ENCODE measurements at regions not wholly inside any gene's neighbourhood (a gene's known extent, or its start where the extent isn't known, plus 50 kb on each side); places are given as distances from the start of the nearest gene placed in this dataset.

- H3K79me2 ChIP-seq (ENCODE audit: insufficient read depth, low read length), result no peaks in the 10 kb centered on the region
- H3F3A ChIP-seq (ENCODE audit: insufficient read depth, low read length), result no peaks in the 10 kb centered on the region
- H3K27me3 ChIP-seq (ENCODE audit: insufficient read depth, low read length), result no peaks in the 10 kb centered on the region
- no peaks in the 10 kb centered on the region for H3K36me3 ChIP-seq (ENCODE audit: insufficient read depth, low read length)
- H3K9ac ChIP-seq (ENCODE audit: low read length), result no peak overlapping the region
- no peak overlapping the region for H3K27ac ChIP-seq (ENCODE audit: low read depth, low read length, poor library complexity, severe bottlenecking)
- TF ChIP-seq CTCF (IDR thresholded peaks at IDR 0.05; ENCODE audit: low read length) (no peak), EZH2 (IDR thresholded peaks at IDR 0.05; ENCODE audit: borderline replicate concordance, low read length) (no peak)
- no peaks in the 10 kb centered on the region for H3K4me1 ChIP-seq (ENCODE audit: insufficient read depth, low read length, severe bottlenecking)
- H3K9me3 ChIP-seq (ENCODE audit: low read length), result no peaks in the 10 kb centered on the region
- H3K9me2 ChIP-seq (ENCODE audit: low read depth, low read length), result no peaks in the 10 kb centered on the region
- no peak overlapping the region for H3K4me3 ChIP-seq (ENCODE audit: low read depth, low read length, poor library complexity, severe bottlenecking)
- no peaks in the 10 kb centered on the region for H4K20me1 ChIP-seq (ENCODE audit: insufficient read depth, low read length)
- H3K4me2 ChIP-seq (ENCODE audit: low read length), result no peak overlapping the region
- H2AFZ ChIP-seq (ENCODE audit: low read length), result no peak overlapping the region
Observed at GRCh38 chr6:104539173-104539572, 320.5 kb downstream of the HACE1 start.

- Histone ChIP-seq H2AFZ (ENCODE audit: low read length) (no peak overlapping the region), H3K9ac (ENCODE audit: low read length) (no peak overlapping the region), H3K9me2 (ENCODE audit: low read depth, low read length) (no peaks in the 10 kb centered on the region), H4K20me1 (ENCODE audit: insufficient read depth, low read length) (no peaks in the 10 kb centered on the region), H3K36me3 (ENCODE audit: insufficient read depth, low read length) (no peaks in the 10 kb centered on the region), H3K4me2 (ENCODE audit: low read length) (no peak overlapping the region), H3F3A (ENCODE audit: insufficient read depth, low read length) (no peaks in the 10 kb centered on the region), H3K27me3 (ENCODE audit: insufficient read depth, low read length) (no peaks in the 10 kb centered on the region), H3K79me2 (ENCODE audit: insufficient read depth, low read length) (no peaks in the 10 kb centered on the region), H3K4me3 (ENCODE audit: low read depth, low read length, poor library complexity, severe bottlenecking) (no peak overlapping the region), H3K27ac (ENCODE audit: low read depth, low read length, poor library complexity, severe bottlenecking) (no peak overlapping the region), H3K9me3 (ENCODE audit: low read length) (no peaks in the 10 kb centered on the region), H3K4me1 (ENCODE audit: insufficient read depth, low read length, severe bottlenecking) (no peaks in the 10 kb centered on the region)
- TF ChIP-seq EZH2 (IDR thresholded peaks at IDR 0.05; ENCODE audit: borderline replicate concordance, low read length) (no peak), CTCF (IDR thresholded peaks at IDR 0.05; ENCODE audit: low read length) (no peak)
Observed at GRCh38 chr6:104537872-104538271, 321.8 kb downstream of the HACE1 start.

- no peak for TF ChIP-seq CTCF (IDR thresholded peaks at IDR 0.05; ENCODE audit: low read length)
- TF ChIP-seq EZH2 (IDR thresholded peaks at IDR 0.05; ENCODE audit: borderline replicate concordance, low read length), result no peak
- H3K4me1 ChIP-seq (ENCODE audit: insufficient read depth, low read length, severe bottlenecking), result no peaks in the 10 kb centered on the region
- H3K4me2 ChIP-seq (ENCODE audit: low read length), result no peak overlapping the region
Observed at GRCh38 chr6:104537180-104537579, 322.5 kb downstream of the HACE1 start.

More at GRCh38 chr6:104537180-104537579, 322.5 kb downstream of the HACE1 start:
- H3K9me2 ChIP-seq (ENCODE audit: low read depth, low read length), result no peaks in the 10 kb centered on the region
- no peaks in the 10 kb centered on the region for H3K79me2 ChIP-seq (ENCODE audit: insufficient read depth, low read length)
- no peaks in the 10 kb centered on the region for H3K27me3 ChIP-seq (ENCODE audit: insufficient read depth, low read length)
- H4K20me1 ChIP-seq (ENCODE audit: insufficient read depth, low read length), result no peaks in the 10 kb centered on the region
- H3K4me3 ChIP-seq (ENCODE audit: low read depth, low read length, poor library complexity, severe bottlenecking), result no peak overlapping the region
- no peaks in the 10 kb centered on the region for H3K36me3 ChIP-seq (ENCODE audit: insufficient read depth, low read length)
- H3F3A ChIP-seq (ENCODE audit: insufficient read depth, low read length), result no peaks in the 10 kb centered on the region
- no peak overlapping the region for H3K9ac ChIP-seq (ENCODE audit: low read length)
- no peaks in the 10 kb centered on the region for H3K9me3 ChIP-seq (ENCODE audit: low read length)
- no peak overlapping the region for H3K27ac ChIP-seq (ENCODE audit: low read depth, low read length, poor library complexity, severe bottlenecking)
- H2AFZ ChIP-seq (ENCODE audit: low read length), result no peak overlapping the region

Data from OCI-LY1 (cell line).